ENCODE measurements at regions not wholly inside any gene's neighbourhood (a gene's known extent, or its start where the extent isn't known, plus 50 kb on each side); places are given as distances from the start of the nearest gene placed in this dataset.
"Not testable (repeated sequence)": the region's sequence is repeated elsewhere in the genome, so short reads cannot be mapped to it uniquely, and the experiment has no call there.

DNA sequence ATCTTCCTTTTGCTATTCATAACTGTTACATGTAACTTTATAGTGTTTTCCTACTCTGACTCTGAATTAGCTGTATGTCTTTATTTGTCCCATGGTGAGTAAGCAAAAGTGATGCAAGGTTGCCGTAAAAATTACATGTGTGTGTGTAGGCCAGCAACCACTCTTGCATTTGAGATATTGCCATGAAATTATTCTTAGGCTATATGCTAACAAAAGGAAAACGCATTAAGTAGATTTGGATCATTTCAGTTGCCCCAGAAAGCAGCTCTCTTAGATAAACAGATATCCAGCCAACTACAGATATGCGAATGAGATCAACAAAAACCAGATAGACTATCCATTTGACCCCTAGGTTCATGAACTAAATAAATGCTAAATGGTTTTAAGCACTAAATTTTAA lies 73.6 kb downstream of the CYLC2 start:
- no peak for ATAC-seq
- intact Hi-C loops (cut with DNase I, micrococcal nuclease), result no loop called here
- DNase-seq, result no peak

DNA sequence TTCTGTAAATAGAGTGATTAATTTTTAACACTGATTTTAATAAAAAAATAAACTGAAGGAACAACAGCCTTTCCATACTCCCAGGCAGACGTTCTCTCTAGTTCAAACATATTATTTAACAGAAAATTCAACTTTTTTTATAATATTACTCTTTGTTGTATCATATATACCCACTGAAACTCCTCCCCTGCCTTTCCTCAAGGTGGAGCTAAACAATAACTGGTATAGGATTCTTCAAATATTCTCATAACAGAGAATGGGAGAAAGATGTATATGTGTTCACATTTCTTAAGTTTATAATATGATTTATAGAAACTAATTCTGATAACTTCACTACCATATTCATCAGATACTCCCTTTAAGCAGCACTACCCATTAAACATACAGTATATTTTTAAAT lies 83.4 kb downstream of the CYLC2 start:
- intact Hi-C loops (cut with DNase I, micrococcal nuclease), result no loop called here
- DNase-seq, result no peak
- ATAC-seq, result no peak

DNA sequence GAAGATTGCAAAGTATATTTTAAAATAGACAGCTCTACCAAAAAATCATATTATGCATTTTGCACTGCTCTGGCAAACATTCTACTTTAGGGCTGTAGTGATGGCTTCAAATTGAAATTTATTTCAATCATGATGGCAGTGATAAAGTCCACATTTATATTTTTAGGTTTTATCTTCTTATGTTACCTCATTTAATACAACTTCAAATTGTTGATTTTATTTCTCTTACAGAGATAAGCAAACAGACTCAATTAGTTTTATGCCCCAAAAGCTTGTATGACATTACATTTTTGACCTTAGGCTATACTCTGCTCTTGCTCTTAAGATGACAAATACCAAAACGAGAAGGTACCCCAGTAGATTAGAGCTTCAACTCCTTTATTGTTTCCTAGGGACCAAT lies 87.4 kb downstream of the CYLC2 start:
- intact Hi-C loops (cut with DNase I, micrococcal nuclease), result no loop called here
- no peak for DNase-seq
- ATAC-seq, result no peak

DNA sequence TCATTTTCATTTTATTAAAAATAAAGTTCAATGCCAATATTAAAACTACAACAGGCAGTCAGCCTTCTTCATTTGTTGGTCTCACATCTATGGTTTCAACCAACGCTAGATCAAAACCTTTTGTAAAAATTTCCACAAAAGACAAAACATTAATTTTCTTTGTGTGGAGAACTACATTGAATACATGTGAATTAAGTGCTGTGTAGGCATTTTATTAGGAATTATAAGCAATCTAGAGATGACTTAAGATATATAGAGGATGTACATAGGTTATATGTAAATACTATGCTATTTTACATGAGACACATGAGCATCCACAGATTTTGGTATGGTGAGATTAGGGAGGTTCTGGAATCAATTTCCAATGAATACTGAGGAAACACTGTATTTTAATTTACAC lies 94.2 kb downstream of the CYLC2 start:
- intact Hi-C loops (cut with DNase I, micrococcal nuclease), result no loop called here
- DNase-seq, result no peak
- no peak for ATAC-seq

DNA sequence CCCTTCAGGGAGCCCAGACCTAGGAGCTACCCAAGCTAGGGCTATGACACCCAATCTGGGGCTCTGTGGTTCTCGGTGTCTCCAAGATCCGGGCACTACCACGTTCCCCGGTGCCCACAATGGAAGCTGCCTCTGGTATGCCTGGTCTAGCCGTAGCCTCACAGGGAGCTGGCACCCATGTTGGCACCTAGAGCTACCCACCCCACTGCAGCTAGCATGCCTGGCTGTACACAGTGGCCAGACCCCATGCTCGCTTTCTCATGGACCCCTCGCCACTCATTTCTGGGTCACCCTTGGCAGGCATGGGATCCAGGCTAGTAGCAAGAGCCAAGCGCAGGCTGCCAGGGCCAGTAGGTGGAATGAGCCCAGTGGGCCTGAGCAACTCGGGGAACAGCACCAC lies 109.0 kb downstream of the CYLC2 start:
- intact Hi-C loops (cut with DNase I, micrococcal nuclease), result no loop called here
- ATAC-seq (no peak), DNase-seq (no peak)

DNA sequence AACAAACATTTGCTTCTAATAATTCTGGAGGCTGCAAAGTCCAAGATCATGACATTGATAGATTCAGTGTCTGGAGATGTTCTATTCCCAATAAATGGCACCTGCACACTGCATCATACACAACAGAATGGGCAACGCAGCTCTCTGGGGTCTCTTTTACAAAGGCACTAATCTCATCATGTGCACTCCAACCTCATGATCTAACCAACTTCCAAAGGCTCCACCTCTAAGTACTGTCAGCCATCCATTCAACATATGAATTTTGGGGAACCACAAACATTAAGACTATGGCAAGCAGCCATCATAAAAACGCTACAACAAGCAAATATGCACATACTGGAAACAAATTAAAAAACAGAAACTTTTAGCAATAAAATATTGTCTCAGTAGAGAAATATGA lies 121.1 kb downstream of the CYLC2 start:
- no peak for DNase-seq
- intact Hi-C loops (cut with DNase I, micrococcal nuclease), result no loop called here
- ATAC-seq, result no peak

DNA sequence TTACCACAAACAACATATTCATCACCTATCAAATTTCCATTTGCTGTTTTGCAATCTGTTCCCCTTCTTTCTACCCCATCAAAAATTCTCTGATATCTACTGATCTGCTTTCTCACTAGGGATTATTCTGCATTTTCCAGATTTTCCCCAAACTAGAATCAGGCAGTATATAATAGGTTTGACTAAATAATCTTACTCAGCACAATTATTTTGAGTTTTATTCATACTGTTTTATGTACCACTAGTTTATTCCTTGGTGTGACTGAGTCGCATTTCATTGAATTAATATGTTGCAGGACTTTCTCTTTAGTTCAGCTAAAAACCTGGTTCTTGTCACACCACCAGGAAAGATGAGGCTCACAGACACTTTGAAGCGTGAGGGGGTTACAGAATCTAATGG lies 131.4 kb downstream of the CYLC2 start:
- ATAC-seq (no peak), DNase-seq (no peak)
- intact Hi-C loops (cut with DNase I, micrococcal nuclease), result no loop called here

DNA sequence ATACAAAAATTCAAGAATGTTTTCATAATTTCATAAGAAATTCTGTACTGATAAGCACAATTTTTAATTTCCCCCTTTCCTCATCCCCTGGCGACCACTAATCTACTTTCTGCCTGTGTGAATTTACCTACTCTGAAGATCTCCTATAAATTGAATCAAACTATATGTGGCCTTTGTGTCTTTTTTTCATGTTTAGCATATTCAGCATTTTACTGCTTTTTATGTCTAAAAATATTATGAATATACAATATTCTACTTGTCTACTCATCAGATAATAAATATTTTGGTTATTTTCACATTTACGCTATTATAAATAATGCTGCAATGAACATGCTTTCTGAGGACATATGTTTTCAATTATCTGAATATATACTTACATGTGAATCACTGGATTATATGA lies 144.8 kb downstream of the CYLC2 start:
- no peak for ATAC-seq
- no peak for DNase-seq
- intact Hi-C loops (cut with DNase I, micrococcal nuclease), result loop anchor here in 1 of 2 donors (10.0 kb wide), 1 partner anchor 955 kb away; no protein-coding TSS in a partner anchor

DNA sequence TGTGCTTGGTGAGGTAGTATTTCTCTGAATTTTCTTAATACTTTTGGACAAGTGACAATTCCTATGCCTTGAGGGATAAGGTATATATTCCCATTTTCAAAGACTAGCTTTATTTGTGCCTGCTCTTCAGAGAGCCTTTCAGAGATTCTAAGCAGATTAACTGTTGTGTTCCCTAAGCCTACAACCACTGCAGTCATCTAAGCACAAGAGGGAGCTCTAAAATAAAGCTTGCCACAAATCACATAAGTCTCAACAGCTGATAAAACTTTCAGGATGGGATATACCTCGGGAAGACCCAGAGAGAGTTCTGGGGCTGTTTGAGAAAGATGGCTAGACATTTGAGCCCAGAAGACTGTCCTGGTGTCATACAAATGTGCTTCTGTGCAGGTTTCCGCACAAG lies 157.3 kb downstream of the CYLC2 start:
- ATAC-seq (no peak), DNase-seq (no peak)
- intact Hi-C loops (cut with DNase I, micrococcal nuclease), result no loop called here

DNA sequence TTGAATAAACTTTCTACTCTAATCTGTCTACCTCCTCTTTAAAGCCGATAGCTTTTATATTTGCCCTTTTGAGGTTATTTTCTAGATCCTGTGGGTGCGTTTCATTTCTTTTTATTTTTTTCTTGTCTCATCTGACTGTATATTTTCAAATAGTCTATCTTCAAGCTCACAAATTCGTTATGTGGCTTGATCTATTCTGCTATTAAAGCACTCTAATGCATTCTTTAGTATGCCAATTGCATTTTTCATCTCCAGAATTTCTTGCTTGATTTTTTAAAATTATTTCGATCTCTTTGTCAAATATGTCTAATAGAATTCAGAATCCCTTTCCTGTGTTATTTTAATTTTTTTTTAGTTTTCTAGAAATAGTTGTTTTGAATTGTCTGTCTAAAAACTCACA lies 172.4 kb downstream of the CYLC2 start:
- DNase-seq (no peak), ATAC-seq (no peak)
- intact Hi-C loops (cut with DNase I, micrococcal nuclease), result no loop called here

DNA sequence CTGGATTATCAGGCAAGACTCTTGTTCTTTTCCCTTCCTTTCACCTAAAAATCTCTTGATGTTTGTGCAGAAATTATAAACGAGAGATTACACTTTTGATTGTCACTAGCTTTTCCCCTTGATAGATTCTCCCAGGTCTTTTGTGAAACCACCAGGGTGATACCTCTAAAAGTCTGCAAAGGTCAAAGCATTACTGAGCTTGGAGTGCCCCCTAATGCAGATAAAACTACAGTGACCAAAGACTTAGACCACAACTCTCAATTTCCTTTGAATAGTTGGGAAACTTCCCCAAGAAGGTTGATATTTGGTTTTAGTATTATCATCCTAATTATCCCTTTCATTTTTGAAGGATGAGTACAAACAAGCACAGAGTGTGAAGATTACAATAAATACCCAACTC lies 173.1 kb downstream of the CYLC2 start:
- DNase-seq, result no peak
- intact Hi-C loops (cut with DNase I, micrococcal nuclease), result no loop called here

DNA sequence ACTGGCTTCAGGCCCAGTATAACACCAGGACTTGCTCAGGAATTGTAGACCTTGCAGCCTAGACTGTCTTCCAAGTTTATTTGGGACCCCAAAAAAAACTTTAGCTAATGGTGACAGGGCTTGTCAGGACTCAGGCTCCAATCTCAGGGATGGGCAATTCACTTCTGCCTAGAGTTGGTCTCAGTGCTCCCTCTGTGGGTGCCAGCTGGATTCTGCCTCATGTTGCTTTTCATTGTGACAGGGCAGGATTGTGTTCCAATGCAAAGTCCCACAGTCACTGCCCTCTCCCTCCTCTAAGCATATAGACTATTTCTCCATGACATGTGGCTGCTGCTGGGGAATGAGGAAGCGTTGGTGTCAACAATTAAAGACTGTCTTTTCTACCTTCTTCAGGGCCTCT lies 174.7 kb downstream of the CYLC2 start:
- DNase-seq (no peak), ATAC-seq (no peak)
- intact Hi-C loops (cut with DNase I, micrococcal nuclease), result no loop called here

More for the DNA sequence above, 173.1 kb downstream of the CYLC2 start:
- ATAC-seq, result no peak

DNA sequence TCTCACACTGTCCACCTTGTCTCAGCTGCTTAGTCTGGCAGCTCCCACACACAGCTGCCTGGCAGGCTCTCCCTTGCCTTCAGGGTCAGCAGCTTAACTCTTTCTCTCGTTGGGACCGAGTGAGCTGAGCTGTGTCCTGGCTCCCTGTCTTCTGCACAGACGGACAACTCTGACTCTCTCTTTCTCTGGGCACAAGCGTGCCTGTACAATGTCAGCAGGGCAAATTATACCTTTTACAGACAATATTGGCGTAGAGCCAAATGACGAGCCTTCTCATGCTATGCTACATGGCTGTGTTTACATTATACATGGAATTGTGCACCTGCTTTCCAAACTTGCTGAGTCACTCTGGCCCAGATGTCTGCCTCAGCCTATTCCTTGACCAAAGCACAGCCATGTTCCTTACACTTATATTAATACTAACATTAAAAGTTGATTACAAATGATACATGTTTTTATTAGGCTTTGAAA lies 188.6 kb downstream of the CYLC2 start:
- DNase-seq (no peak), ATAC-seq (no peak)
- intact Hi-C loops (cut with DNase I, micrococcal nuclease), result no loop called here

DNA sequence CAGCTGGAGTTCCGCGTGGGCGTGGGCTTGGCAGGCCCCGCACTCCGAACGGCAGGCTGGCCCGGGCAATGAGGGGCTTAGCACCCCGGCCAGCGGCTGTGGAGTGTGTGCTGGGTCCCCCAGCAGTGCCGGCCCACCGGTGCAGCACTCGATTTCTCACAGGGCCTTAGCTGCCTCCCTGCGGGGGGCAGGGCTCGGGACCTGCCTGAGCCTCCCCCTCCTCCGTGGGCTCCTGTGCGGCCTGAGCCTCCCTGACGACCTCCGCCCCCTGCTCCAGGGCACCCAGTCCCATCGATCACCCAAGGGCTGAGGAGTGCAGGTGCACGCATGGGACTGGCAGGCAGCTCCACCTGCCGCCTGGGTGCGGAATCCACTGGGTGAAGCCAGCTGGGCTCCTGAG lies 191.8 kb downstream of the CYLC2 start:
- no peak for ATAC-seq
- intact Hi-C loops (cut with DNase I, micrococcal nuclease), result no loop called here
- no peak for DNase-seq

DNA sequence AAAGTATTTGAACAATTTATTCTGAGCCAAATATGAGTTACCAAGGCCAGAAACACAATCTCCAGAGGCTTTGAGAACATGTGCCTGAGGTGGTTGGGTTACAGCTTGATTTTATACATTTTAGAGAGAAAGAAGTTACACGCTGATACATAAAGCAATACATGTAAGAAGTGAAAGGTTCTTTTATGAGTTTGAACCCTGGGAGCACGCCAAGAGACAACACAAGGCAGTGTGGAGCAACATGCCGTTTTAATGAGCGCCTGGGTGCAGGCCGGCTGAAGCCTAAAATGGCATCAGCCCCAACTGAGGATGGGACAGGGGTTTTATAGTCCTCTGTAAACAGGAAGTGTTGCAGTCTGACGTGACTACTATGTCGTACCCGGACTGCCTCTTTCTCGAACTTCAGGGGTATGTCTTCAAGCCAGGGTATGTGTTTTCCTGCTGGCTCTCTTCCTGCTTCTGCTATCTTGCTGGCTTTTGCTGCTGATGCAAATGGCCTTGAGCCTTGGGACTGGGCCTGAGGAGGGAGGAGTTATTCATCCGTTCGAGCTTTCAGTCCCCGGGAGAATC lies 193.7 kb downstream of the CYLC2 start:
- ATAC-seq (no peak), DNase-seq (no peak)
- intact Hi-C loops (cut with DNase I, micrococcal nuclease), result no loop called here

DNA sequence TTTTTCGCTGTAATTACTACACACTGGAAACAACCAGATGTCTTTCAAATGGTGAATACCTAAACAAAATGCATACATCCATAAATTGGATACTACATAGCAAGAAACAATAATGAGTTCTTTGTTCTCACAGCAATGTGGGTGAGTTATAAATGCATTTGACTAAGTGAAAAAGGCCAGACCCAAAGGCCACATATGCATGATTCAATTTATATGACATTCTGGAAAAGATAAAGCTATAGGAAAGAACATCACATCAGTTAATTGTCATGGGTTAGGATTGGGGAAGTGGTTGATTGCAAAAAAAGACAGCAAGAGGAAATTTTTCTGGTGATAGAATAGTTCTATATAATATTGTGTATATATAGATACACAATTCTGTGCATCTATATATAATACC lies 198.9 kb downstream of the CYLC2 start:
- DNase-seq, result no peak
- intact Hi-C loops (cut with DNase I, micrococcal nuclease), result no loop called here
- no peak for ATAC-seq

DNA sequence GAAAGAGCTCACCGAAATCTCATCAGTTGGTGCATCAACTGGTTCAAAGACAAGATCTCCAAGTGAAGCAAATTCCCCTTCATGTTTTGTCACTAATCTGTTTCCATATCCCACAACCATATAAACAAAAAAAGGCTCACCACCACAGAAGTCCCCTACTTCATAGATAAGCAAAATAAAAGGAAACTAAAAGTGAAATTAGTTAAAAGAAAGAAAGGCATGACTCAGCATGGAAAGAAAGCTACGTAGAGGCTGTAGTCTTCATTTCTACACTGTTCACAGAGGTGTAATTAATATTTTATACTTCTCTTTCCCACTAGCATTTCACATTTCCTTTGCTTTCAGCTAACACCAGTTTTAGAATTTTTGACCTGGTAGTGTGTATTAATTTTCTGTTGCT lies 208.0 kb downstream of the CYLC2 start:
- intact Hi-C loops (cut with DNase I, micrococcal nuclease), result no loop called here
- ATAC-seq (no peak), DNase-seq (no peak)

DNA sequence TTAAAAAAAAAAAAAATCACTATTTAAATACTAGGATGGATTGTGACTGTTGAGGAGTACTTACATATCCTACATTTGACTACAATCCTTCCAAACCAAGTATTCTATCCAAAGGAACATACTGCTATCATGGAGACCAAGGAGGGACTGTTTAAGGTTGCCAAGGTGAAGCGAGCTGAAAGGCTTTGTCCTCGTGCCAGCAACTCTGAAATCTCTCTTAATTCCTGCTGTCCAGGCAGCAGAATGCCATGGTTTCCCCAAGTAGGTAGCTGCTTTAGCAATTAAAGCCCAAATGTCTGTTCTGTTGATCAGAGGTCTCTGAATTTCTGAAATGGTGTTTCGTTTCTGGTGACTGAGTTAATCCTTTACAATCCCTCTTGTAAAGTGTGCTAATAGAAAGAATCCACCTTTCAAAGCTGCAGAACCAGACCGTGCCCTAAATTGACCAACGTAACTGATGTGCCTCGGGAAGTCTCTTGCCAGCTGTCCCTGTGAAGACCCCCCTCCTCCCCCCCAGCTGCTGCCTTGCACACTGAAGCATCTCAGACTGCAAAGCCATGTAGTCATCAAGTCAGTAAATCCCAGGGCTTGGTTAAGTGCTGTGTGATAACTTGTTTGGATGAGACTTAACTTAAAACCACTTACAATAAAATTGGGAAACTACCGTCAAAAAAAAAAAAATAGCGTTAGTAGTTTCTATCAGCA lies 210.9 kb downstream of the CYLC2 start:
- intact Hi-C loops (cut with DNase I, micrococcal nuclease); ATAC-seq; DNase-seq: not testable (repeated sequence)

DNA sequence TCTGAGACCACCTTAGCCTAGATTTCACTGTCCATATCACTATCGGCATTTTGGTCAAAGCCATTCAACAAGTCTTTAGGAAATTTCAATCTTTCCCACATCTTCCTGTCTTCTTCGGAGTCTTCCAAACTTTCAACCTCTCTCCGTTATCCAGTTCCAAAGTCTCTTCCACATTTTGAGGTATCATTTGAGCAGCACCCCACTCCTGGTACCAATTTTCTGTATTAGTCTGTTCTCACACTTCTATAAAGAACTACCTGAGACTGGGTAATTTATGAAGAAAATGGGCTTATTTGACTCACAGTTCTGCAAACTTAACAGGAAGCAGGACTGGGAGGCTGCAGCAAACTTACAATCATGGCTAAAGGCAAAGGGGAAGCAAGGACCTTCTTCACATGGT lies 215.5 kb downstream of the CYLC2 start:
- intact Hi-C loops (cut with DNase I, micrococcal nuclease), result no loop called here
- ATAC-seq (no peak), DNase-seq (no peak)

DNA sequence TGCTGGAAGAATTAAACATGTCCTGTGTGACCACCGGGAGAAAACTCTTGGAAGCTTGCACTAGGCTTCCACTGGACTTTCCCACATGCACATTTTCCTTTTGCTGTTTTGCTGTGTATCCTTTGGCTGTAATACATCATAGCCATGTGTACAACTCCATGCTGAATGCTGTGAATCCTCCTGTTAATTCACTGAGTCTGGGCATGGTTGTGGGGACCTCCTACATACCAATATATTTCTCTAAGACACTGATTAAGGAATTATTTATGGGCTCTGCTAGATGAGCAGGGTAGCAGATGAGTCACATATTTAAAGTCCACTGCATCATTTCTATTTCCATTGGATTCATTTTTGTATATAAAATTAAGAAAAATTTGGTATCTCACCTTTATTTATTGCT lies 220.1 kb downstream of the CYLC2 start:
- no peak for DNase-seq
- intact Hi-C loops (cut with DNase I, micrococcal nuclease), result no loop called here
- no peak for ATAC-seq
